Prostate gland (tissue), 2 donors: ENCODE measurements at regions not wholly inside any gene's neighbourhood (a gene's known extent, or its start where the extent isn't known, plus 50 kb on each side); places are given as distances from the start of the nearest gene placed in this dataset.

ENCODE experiments used
- POLR2A ChIP-seq: fragments of 450-650 bp; IDR thresholded peaks from one replicate; pipeline ENCODE4 v1.6.1; 2016; ENCODE audit warnings: antibody characterized with exemption, mild to moderate bottlenecking
- TF ChIP-seq, protein P1 (sequence below), 4 experiments: fragments of 200-600 bp in 2 of 4; fragments of 450-650 bp in 2 of 4; sonication (generic) in 2 of 4; IDR thresholded peaks; 1 replicate in 3 of 4; 2 replicates in 1 of 4; pipeline ENCODE4 v1.5.1; 2016 to 2019; ENCODE audit warnings: antibody characterized with exemption in 4 of 4, mild to moderate bottlenecking in 2 of 4, moderate library complexity in 2 of 4

DNA sequence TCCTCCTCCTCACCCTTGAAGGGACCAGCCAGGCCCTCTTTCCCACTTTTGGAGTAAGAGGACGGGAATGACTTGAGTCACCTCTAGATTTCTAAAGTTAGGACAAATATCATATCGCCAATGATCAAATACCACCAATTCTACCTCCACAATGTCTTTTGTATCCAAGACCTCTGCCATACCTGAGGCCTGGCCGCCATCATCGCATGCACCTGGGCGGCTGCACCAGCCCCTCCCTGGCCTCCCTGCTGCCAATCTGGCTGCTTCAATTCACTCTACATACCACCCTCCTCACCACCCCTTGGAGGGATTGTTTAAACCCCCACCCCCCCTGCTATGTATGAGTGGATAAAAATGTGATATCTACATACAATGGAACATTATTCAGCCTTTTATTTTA is 75.0 kb upstream of the RALY start:
- TF ChIP-seq, protein P1, sequence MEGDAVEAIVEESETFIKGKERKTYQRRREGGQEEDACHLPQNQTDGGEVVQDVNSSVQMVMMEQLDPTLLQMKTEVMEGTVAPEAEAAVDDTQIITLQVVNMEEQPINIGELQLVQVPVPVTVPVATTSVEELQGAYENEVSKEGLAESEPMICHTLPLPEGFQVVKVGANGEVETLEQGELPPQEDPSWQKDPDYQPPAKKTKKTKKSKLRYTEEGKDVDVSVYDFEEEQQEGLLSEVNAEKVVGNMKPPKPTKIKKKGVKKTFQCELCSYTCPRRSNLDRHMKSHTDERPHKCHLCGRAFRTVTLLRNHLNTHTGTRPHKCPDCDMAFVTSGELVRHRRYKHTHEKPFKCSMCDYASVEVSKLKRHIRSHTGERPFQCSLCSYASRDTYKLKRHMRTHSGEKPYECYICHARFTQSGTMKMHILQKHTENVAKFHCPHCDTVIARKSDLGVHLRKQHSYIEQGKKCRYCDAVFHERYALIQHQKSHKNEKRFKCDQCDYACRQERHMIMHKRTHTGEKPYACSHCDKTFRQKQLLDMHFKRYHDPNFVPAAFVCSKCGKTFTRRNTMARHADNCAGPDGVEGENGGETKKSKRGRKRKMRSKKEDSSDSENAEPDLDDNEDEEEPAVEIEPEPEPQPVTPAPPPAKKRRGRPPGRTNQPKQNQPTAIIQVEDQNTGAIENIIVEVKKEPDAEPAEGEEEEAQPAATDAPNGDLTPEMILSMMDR (IDR thresholded peaks at IDR 0.05): no peak
- no peak for TF ChIP-seq POLR2A
